Hepatocyte (in vitro differentiated cells): ENCODE measurements at regions not wholly inside any gene's neighbourhood (a gene's known extent, or its start where the extent isn't known, plus 50 kb on each side); places are given as distances from the start of the nearest gene placed in this dataset.

Source experiments
- DNase-seq: peaks from one replicate; pipeline ENCODE4 v3.0.0-alpha.2; 2016; ENCODE audit warnings: low spot score
- H2AFZ ChIP-seq: fragments of 200-600 bp; sonication (generic); 2 replicates; pipeline ENCODE4 v1.6.0; 2016; ENCODE audit warnings: antibody characterized with exemption, mild to moderate bottlenecking
- H3K27ac ChIP-seq: fragments of 200-600 bp; sonication (generic); 2 replicates; pipeline ENCODE4 v1.5.1; 2016; ENCODE audit warnings: mild to moderate bottlenecking
- H3K27me3 ChIP-seq: fragments of 200-600 bp; sonication (generic); 2 replicates; pipeline ENCODE4 v1.6.1; 2016
- H3K36me3 ChIP-seq: fragments of 200-600 bp; sonication (generic); replicated peaks from 2 replicates; pipeline ENCODE4 v1.5.1; 2016; ENCODE audit warnings: low read depth; ENCODE audit not compliant: insufficient read depth
- H3K4me1 ChIP-seq: fragments of 200-600 bp; sonication (generic); 2 replicates; pipeline ENCODE4 v1.5.1; 2016; ENCODE audit warnings: mild to moderate bottlenecking, moderate library complexity; ENCODE audit not compliant: insufficient read depth
- H3K4me2 ChIP-seq: fragments of 200-600 bp; sonication (generic); 2 replicates; pipeline ENCODE4 v1.6.0; 2016
- H3K4me3 ChIP-seq: fragments of 200-600 bp; sonication (generic); 2 replicates; pipeline ENCODE4 v1.5.1; 2016; ENCODE audit warnings: mild to moderate bottlenecking
- H3K79me2 ChIP-seq: fragments of 200-600 bp; sonication (generic); 2 replicates; pipeline ENCODE4 v1.6.0; 2017; ENCODE audit warnings: mild to moderate bottlenecking
- H3K9me2 ChIP-seq: fragments of 200-600 bp; sonication (generic); replicated peaks from 2 replicates; pipeline ENCODE4 v1.6.0; 2017; ENCODE audit warnings: mild to moderate bottlenecking; ENCODE audit not compliant: insufficient read depth
- H3K9me3 ChIP-seq: fragments of 200-600 bp; sonication (generic); 2 replicates; pipeline ENCODE4 v1.5.1; 2016; ENCODE audit warnings: low read depth, mild to moderate bottlenecking
- H4K20me1 ChIP-seq: fragments of 200-600 bp; sonication (generic); 2 replicates; pipeline ENCODE4 v1.6.0; 2016; ENCODE audit warnings: mild to moderate bottlenecking; ENCODE audit not compliant: insufficient read depth, poor library complexity, severe bottlenecking
- CTCF ChIP-seq: fragments of 200-600 bp; sonication (generic); IDR thresholded peaks from 2 replicates; pipeline ENCODE4 v1.5.1; 2016; ENCODE audit warnings: antibody characterized with exemption, mild to moderate bottlenecking; ENCODE audit not compliant: poor library complexity
- EZH2 ChIP-seq: fragments of 200-600 bp; sonication (generic); IDR thresholded peaks from 2 replicates; pipeline ENCODE4 v1.6.1; 2016; ENCODE audit warnings: antibody characterized with exemption, mild to moderate bottlenecking, borderline replicate concordance
- EZH2phosphoT487 ChIP-seq: fragments of 200-600 bp; sonication (generic); IDR thresholded peaks from one replicate; pipeline ENCODE4 v1.6.1; 2018; ENCODE audit warnings: antibody characterized with exemption, mild to moderate bottlenecking, low read depth, moderate library complexity; ENCODE audit not compliant: unreplicated experiment, severe bottlenecking
- WGBS: methylation state at CpG from one replicate; pipeline ENCODE4 v1.1.6; 2016; ENCODE audit warnings: low lambda C conversion rate; ENCODE audit errors: missing lambda C conversion rate; 5-methylcytosine and 5-hydroxymethylcytosine counted together

GRCh38 chr9:14029806-14030374 is 284.1 kb downstream of the NFIB start:
- 48% methylated on average over 11 of the region's 11 CpGs for WGBS
- no peaks in the 10 kb centered on the region for H4K20me1 ChIP-seq
- H3K4me3 ChIP-seq: no peak overlapping the region

GRCh38 chr9:14027116-14027800 is 286.7 kb downstream of the NFIB start:
- no peaks in the 10 kb centered on the region for H3K79me2 ChIP-seq
- no peak overlapping the region for H3K27ac ChIP-seq
- no peak overlapping the region for H3K4me2 ChIP-seq
- no peaks in the 10 kb centered on the region for H3K9me2 ChIP-seq
- peak; percentile 54 for DNase-seq
- no peaks in the 10 kb centered on the region for H3K36me3 ChIP-seq
- H2AFZ ChIP-seq: no peak overlapping the region
- TF ChIP-seq EZH2phosphoT487: no peak
- no peaks in the 10 kb centered on the region for H4K20me1 ChIP-seq
- H3K27me3 ChIP-seq: no peaks in the 10 kb centered on the region
- WGBS: 40% methylated on average over 4 of the region's 4 CpGs
- peaks cover 30% of the 10 kb centered on the region for H3K4me1 ChIP-seq
- no peak overlapping the region for H3K4me3 ChIP-seq
- no peaks in the 10 kb centered on the region for H3K9me3 ChIP-seq

More at GRCh38 chr9:14029806-14030374, 284.1 kb downstream of the NFIB start:
- Histone ChIP-seq H3K27ac (peak overlapping the region; percentile 88), H3K9me3 (no peaks in the 10 kb centered on the region), H3K9me2 (no peaks in the 10 kb centered on the region), H3K4me1 (peaks cover 33% of the 10 kb centered on the region), H2AFZ (no peak overlapping the region), H3K27me3 (no peaks in the 10 kb centered on the region), H3K79me2 (no peaks in the 10 kb centered on the region), H3K4me2 (peak overlapping the region; percentile 45), H3K36me3 (no peaks in the 10 kb centered on the region)
- TF ChIP-seq EZH2 (no peak), CTCF (no peak), EZH2phosphoT487 (no peak)
- no peak for DNase-seq

DNA sequence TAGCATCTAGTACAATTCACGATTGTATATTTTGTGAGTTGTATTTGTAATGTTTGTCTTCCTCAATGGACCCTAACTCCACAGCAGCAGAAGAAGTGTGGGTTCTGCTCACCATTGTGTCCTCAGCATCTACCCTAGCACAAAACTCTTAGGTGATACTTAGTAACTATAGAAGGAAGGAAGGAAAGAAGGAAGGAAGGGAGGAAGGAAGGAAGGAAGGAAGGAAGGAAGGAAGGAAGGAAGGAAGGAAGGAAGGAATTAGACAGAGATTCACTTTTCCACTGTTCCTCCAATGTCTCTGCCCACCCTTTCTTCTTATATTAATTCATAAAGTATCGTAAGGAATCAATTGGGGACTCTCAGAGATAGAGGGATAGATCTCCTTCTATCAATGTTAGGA is 288.2 kb downstream of the NFIB start:
- peaks cover 19% of the 10 kb centered on the region for H3K4me1 ChIP-seq
- H3K27me3 ChIP-seq: no peaks in the 10 kb centered on the region
- H3K4me3 ChIP-seq: no peak overlapping the region
- DNase-seq: no peak
- no peak for TF ChIP-seq EZH2
- no peaks in the 10 kb centered on the region for H4K20me1 ChIP-seq
- WGBS: 45% methylated on average over 2 of the region's 2 CpGs
- H3K79me2 ChIP-seq: no peaks in the 10 kb centered on the region
- no peak overlapping the region for H2AFZ ChIP-seq
- H3K36me3 ChIP-seq: no peaks in the 10 kb centered on the region
- no peaks in the 10 kb centered on the region for H3K9me2 ChIP-seq
- H3K27ac ChIP-seq: no peak overlapping the region
- no peaks in the 10 kb centered on the region for H3K9me3 ChIP-seq
- H3K4me2 ChIP-seq: no peak overlapping the region

GRCh38 chr9:14023285-14023684 is 290.7 kb downstream of the NFIB start:
- Histone ChIP-seq H3K36me3 (no peaks in the 10 kb centered on the region), H3K4me3 (no peak overlapping the region), H3K9me3 (no peaks in the 10 kb centered on the region), H3K4me2 (no peak overlapping the region), H3K79me2 (no peaks in the 10 kb centered on the region), H3K9me2 (no peaks in the 10 kb centered on the region), H3K27ac (no peak overlapping the region), H4K20me1 (no peaks in the 10 kb centered on the region), H2AFZ (no peak overlapping the region), H3K27me3 (no peaks in the 10 kb centered on the region), H3K4me1 (peaks cover 13% of the 10 kb centered on the region)
- no peak for DNase-seq
- WGBS: 100% methylated on average over 1 of the region's 1 CpG
- TF ChIP-seq EZH2phosphoT487 (no peak), CTCF (no peak), EZH2 (no peak)
